ENCODE measurements at regions not wholly inside any gene's neighbourhood (a gene's known extent, or its start where the extent isn't known, plus 50 kb on each side); places are given as distances from the start of the nearest gene placed in this dataset.

DNA sequence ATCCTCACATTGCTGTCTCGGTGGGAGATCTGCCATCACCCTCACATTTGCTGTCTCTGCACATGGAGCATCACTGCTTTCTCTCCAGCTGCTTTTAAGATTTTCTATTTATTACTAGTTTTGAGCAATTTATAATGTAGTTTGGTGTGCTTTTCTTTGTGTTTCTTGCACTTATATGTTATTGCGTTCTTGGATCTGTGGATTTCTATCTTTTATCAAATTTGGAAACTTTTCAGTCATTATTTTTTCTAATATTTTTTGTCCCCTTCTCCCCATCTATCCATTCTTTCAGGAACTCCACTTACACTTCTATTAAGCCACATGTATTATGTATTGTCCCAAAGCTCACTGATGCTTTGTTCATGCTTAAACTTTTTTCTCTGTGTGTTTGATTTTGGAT, 108.9 kb downstream of the FOXL3 start:
- TF ChIP-seq CTCF (IDR thresholded peaks at IDR 0.05 in 2 of 3, conservative IDR thresholded peaks at IDR 0.05 in 1 of 3; ENCODE audit: borderline replicate concordance in 1 of 3, insufficient read depth in 1 of 3, low read depth in 2 of 3, low read length in 2 of 3) (no peak), CBX3 (IDR thresholded peaks at IDR 0.05; ENCODE audit: low read depth) (no peak), YY1 (IDR thresholded peaks at IDR 0.05; ENCODE audit: extremely low read depth, insufficient replicate concordance, low read depth, low read length) (no peak), POLR2A (IDR thresholded peaks at IDR 0.05; ENCODE audit: borderline replicate concordance, extremely low read depth, insufficient read depth, insufficient read length) (no peak), JUND (IDR thresholded peaks at IDR 0.05) (no peak), SIN3A (IDR thresholded peaks at IDR 0.05; ENCODE audit: low read depth) (no peak), EZH2 (IDR thresholded peaks at IDR 0.05) (no peak), POLR2AphosphoS5 (IDR thresholded peaks at IDR 0.05; ENCODE audit: low read depth, low read length) (no peak), SP1 (IDR thresholded peaks at IDR 0.05; ENCODE audit: low read depth) (no peak), ZNF274 (IDR thresholded peaks at IDR 0.05; ENCODE audit: low read depth, low read length) (no peak), EZH2phosphoT487 (IDR thresholded peaks at IDR 0.05; ENCODE audit: borderline replicate concordance) (no peak)
- TF ChIP-seq, protein P1, sequence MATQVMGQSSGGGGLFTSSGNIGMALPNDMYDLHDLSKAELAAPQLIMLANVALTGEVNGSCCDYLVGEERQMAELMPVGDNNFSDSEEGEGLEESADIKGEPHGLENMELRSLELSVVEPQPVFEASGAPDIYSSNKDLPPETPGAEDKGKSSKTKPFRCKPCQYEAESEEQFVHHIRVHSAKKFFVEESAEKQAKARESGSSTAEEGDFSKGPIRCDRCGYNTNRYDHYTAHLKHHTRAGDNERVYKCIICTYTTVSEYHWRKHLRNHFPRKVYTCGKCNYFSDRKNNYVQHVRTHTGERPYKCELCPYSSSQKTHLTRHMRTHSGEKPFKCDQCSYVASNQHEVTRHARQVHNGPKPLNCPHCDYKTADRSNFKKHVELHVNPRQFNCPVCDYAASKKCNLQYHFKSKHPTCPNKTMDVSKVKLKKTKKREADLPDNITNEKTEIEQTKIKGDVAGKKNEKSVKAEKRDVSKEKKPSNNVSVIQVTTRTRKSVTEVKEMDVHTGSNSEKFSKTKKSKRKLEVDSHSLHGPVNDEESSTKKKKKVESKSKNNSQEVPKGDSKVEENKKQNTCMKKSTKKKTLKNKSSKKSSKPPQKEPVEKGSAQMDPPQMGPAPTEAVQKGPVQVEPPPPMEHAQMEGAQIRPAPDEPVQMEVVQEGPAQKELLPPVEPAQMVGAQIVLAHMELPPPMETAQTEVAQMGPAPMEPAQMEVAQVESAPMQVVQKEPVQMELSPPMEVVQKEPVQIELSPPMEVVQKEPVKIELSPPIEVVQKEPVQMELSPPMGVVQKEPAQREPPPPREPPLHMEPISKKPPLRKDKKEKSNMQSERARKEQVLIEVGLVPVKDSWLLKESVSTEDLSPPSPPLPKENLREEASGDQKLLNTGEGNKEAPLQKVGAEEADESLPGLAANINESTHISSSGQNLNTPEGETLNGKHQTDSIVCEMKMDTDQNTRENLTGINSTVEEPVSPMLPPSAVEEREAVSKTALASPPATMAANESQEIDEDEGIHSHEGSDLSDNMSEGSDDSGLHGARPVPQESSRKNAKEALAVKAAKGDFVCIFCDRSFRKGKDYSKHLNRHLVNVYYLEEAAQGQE (IDR thresholded peaks at IDR 0.05; ENCODE audit: low read depth), result no peak
